HG02642 (cell line): ENCODE measurements at regions not wholly inside any gene's neighbourhood (a gene's known extent, or its start where the extent isn't known, plus 50 kb on each side); places are given as distances from the start of the nearest gene placed in this dataset.

Experiments used
- ATAC-seq: cut with Tn5 transposase; IDR thresholded peaks from one replicate; pipeline ENCODE4 v1.9.1; 2021; ENCODE audit warnings: mild to moderate bottlenecking; ENCODE audit not compliant: unreplicated experiment, poor library complexity

GRCh38 chr3:176969066-176969465, 228.2 kb downstream of the TBL1XR1 start:
- ATAC-seq = no peak

- no peak for ATAC-seq
These were observed 228.7 kb downstream of the TBL1XR1 start for GRCh38 chr3:176968631-176969030.

GRCh38 chr3:176967522-176967921, 229.8 kb downstream of the TBL1XR1 start:
- no peak for ATAC-seq

- no peak for ATAC-seq
These were observed 232.6 kb downstream of the TBL1XR1 start for GRCh38 chr3:176964661-176965060.

- no peak for ATAC-seq
These were observed 235.4 kb downstream of the TBL1XR1 start for GRCh38 chr3:176961916-176962315.

GRCh38 chr3:176959867-176960266, 237.4 kb downstream of the TBL1XR1 start:
- ATAC-seq = no peak

- ATAC-seq = no peak
These were observed 238.7 kb downstream of the TBL1XR1 start for GRCh38 chr3:176958560-176958959.

- ATAC-seq = no peak
These were observed 242.8 kb downstream of the TBL1XR1 start for GRCh38 chr3:176954517-176954916.

GRCh38 chr3:176953106-176954060, 243.9 kb downstream of the TBL1XR1 start:
- no peak for ATAC-seq

- no peak for ATAC-seq
These were observed 245.5 kb downstream of the TBL1XR1 start for GRCh38 chr3:176951586-176952292.

- ATAC-seq = no peak
These were observed 246.1 kb downstream of the TBL1XR1 start for GRCh38 chr3:176951144-176951543.

- no peak for ATAC-seq
These were observed 246.5 kb downstream of the TBL1XR1 start for GRCh38 chr3:176950743-176951142.

- no peak for ATAC-seq
These were observed 249.1 kb downstream of the TBL1XR1 start for GRCh38 chr3:176948151-176948550.

GRCh38 chr3:176946202-176946601, 251.1 kb downstream of the TBL1XR1 start:
- no peak for ATAC-seq

- no peak for ATAC-seq
These were observed 255.0 kb downstream of the TBL1XR1 start for GRCh38 chr3:176942305-176942704.

GRCh38 chr3:176941689-176942088, 255.6 kb downstream of the TBL1XR1 start:
- no peak for ATAC-seq

- peak; percentile 96 for ATAC-seq
These were observed 258.1 kb downstream of the TBL1XR1 start for GRCh38 chr3:176939022-176939817.

GRCh38 chr3:176937994-176938393, 259.3 kb downstream of the TBL1XR1 start:
- ATAC-seq = no peak

GRCh38 chr3:176937541-176937940, 259.7 kb downstream of the TBL1XR1 start:
- ATAC-seq = no peak

- ATAC-seq = no peak
These were observed 261.9 kb downstream of the TBL1XR1 start for GRCh38 chr3:176935194-176935888.
